GM21515 (cell line): ENCODE measurements at regions not wholly inside any gene's neighbourhood (a gene's known extent, or its start where the extent isn't known, plus 50 kb on each side); places are given as distances from the start of the nearest gene placed in this dataset.

Experiments used
- ATAC-seq: cut with Tn5 transposase; IDR thresholded peaks from one replicate; pipeline ENCODE4 v1.9.1; 2021; ENCODE audit not compliant: unreplicated experiment

DNA sequence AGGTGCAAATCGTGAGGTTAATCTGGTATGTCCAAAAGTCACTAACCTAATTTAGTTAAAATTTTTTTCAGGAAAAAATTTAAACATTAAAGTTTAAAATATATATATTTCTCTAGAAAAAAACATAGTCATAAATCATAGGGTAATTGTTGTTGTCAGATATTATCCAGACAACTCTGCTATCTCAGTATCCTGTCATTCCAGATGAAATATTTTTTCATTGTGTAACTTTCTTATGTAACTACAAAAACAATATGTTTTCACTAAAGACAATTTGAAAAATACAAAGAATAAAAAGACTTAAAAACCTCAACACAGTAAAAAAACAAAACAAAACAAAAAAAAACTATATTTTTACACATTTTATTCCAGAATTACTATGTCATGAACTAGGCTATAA is 57.6 kb downstream of the TENT5A start:
- no peak for ATAC-seq

DNA sequence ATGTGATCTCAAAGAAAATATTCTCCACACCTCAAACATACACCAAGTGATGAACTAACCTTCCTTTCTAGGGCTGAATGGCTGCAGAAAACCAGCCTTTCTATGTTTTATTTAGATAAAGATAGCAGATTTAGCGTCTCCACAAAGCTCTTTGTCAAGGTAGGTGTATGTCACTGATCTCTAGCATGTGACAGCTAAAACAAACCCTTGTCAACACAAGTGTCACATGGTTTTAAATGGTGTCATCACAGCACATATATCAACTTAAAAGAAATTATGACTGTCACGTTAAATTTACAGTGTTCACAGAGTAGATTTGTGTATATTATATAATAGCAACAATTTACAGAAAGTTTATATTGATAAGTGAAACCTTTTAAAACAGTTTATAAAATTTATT is 58.3 kb downstream of the TENT5A start:
- ATAC-seq: no peak

DNA sequence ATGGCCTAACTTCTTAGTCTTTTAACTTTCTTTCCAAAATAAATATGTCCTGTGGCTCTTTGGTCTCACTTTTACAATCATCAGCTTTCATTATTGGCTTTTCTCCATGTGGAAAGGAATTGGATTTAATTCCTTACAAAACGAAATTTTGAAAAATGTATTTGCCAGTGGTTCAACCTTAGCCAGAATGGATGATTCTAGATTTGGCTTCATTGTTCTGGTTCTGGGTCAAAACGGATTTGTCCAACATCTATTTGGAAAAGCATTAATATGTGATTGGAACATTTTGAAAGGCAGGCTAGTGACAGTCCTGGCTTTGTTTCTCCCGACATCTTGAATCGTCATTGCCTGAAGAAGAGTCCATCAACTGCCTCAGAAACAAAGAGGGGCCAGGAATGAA is 59.2 kb downstream of the TENT5A start:
- ATAC-seq: no peak

DNA sequence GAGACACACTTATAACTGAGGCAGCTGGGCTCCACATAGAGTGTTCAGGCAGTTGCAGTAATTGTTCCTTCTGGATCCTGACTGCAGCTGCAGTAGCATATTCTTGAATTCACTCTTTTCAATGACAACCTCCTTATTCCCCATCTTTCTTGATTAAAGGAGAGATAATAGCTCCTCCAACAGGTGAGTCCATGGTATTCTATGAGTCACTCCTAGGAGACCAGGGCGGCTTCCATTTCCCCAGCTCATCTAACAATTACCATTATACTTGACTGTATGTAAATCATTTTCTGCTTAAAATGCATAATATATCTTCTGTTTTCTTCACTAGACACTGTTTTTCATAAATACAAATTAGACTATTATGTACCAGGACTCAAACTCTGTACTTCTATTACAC is 62.4 kb downstream of the TENT5A start:
- ATAC-seq: no peak

DNA sequence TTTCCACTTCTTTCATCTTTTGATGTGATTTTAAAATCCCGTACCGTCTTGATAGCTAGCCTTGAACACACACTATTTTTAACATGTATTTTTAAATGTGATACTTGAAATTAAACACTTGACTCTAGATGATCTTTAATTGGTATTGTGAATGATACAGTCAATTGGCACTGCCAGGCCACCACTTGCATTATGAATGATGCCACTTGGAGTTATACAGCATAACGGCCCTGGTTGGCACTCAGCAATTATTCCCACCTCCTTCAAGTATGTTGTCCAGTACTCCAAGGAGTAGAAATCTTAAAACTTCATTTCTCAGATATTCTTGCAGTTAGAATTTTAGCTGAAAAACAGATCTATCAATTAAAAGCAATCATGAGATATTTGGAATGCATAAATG is 62.9 kb downstream of the TENT5A start:
- no peak for ATAC-seq

DNA sequence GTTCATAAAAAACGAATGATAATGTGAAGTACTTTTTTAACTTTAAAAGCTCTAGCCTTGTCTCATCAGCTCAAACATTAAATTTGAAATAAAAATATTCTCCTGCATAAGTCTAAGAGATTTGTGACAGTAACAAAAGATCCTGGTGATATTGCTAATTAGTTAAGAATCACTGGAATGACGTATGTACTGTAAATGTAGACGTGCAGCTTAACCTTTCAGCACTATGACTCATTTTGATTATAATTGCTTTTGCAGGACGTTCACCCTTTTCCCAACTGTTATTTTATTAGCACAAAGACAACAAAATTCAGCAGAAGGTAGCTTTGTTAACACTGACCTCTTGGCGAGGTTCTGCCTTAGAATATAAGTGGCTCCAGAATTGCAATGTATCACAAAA is 68.6 kb downstream of the TENT5A start:
- no peak for ATAC-seq

DNA sequence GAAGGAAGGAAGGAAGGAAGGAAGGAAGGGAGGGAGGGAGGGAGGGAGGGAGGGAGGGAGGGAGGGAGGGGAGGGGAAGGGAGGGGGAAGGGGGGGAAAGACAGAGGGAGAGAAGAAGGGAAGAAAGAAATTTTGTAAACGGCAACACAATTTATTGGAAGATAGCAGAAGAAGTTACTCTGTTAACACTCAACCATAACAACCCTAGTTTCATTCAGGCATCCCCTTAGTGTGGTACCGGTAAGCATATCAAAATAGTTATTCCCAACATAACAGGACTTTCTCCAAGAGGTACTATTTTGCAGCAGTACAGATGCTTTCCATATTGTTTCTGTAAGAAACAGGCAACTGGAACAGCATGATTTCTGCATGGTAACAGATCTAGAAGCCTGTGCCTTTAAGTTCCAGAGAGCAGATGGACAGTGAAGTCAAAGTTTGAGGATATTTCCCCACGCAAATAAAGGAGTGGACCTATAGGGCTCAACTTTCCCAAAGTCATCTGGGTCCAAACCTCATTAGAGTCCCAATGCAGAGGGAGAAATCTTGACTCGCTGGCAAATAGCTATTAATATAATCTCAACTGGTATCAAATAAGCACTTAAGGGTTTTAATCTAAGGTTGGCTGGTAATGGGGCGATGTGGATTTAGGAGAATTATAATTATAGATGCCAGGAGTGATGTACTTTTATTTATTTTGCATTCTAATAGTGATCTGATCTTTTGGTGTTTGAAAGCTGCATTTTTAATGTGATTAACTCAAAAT is 69.4 kb downstream of the TENT5A start:
- no peak for ATAC-seq

DNA sequence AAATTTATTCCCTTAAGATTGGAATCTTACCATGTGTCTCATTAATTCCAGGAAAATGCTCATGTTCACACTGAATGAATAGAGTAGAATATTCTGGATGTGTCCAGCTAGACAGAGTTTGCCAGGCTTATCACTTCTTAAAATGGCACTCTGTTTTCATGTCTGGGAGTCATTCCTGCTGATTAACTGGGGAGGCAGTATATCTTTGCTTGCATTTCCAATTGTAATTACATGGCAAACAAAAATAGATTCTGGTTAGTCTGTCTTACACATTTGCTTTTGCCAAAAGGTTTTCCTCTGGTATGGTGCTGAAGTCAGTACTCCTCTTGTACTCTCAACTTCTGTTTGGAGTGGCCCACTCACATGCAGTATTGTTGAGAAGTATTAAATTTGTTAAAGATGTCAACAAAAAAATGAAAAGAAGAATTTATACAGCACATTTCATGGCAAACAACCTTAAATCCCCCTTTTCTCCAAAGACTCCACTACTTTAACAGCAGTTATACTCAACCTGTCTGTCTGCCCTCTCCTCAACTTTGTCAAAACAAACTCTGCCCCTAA is 70.2 kb downstream of the TENT5A start:
- no peak for ATAC-seq

DNA sequence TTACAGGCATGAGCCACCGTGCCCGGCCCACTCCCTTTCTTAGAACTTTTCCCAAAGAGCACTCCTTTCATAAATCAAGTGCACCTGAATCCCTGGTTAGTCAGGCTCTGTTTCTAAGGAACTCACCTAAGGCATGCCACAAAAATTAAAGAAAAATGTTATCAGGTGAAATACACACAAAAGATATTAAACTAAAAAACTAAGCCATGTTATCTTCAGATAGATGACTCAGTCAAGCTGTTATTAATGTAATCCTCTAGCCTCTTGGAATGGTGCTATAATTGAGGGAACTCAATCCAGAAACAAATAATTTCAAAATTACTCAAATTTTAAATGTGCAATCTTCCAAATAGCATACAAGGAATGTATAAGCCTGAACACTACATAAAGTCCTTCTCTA is 83.0 kb downstream of the TENT5A start:
- no peak for ATAC-seq

DNA sequence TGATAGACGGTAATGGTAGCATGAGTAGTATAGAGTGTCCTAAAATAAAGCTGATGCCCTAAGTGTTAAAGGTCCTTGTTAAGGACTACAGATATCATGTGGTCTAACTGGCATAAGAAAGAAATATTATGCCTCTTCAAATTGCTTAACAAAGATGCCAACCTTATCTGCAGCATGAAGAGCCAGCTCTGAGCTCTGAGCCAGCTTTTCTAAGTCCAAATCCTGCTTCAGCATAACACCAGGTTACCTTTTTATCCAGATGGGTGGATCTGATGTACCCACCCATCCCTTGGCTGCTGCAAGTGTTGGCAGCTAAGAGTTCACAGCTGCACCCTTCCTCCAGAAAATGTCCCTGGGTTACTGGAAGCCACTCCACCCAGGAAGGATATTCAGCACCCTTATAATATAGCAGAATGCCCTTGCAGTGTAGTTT is 83.8 kb downstream of the TENT5A start:
- ATAC-seq: no peak

DNA sequence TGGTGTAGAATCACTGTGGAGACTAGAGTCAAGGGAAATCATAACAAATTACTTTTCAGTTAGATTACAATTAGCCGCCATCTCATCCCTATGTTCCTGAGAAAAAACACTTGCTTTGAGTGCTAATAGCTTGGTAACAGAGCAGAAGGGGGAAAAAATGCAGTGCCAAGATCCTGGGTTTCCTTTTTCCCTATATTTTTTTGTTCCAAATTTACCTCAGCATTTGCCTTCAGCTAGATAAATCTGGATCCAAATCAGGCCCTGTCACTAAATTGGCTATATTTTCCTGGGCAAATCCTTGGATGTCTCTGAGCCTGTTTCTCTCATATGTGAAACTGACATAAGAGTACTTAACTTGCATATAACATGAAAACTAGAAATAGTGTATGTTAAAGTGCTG is 86.0 kb downstream of the TENT5A start:
- no peak for ATAC-seq

DNA sequence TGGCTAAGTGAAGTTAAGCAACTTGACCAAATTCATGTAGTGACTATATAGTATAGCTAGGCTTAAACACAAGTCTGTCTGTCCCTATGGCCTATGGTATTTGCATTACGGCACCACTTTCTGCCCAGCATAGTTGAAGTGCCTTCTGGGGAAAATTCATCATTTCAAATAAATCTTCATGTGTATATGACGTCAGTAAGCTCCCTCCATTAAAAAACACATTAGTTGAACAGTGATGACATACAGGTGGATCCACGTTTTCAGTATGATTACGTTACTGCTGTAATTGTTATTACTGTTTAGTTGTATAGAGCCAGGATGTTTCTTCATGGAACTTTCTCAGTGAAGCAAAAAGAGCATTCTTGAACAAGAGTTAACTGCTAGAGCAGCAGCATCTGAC is 96.2 kb downstream of the TENT5A start:
- ATAC-seq: no peak

DNA sequence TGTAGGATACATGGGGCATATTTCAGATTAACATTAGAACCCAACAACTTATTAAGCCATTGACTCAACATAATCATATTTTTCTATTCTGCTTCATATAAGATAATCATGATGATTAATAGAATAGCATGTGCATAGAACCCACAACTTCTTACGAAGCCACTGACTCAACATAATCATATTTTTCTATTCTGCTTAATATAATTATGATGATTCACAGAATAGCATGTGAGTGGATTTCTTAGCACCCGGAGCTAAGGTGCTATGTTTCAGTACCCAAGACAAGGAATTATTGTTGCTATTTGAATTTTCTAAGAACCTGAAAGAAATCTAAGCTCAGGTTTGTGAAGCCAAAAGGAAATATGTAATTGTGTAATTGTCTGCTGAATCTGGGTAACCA is 96.8 kb downstream of the TENT5A start:
- ATAC-seq: no peak

DNA sequence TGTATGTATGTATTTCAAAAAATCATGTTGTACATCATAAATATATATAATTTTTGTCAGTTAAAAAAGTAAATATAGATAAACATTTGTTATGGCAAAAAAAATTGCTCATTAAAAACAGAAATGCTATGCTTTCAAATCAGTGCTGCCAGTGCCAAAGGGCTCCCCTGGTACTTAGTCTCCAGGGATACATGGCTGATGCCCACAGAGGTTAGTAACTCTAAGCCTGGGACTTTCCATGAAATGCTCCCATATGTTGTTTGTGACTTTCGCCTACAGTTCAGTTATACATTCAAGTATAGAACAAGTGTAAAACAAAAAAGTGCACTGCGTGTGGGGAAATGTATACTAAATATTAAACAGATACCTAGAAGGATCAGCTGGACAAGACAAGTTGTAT is 104.0 kb downstream of the TENT5A start:
- ATAC-seq: no peak

DNA sequence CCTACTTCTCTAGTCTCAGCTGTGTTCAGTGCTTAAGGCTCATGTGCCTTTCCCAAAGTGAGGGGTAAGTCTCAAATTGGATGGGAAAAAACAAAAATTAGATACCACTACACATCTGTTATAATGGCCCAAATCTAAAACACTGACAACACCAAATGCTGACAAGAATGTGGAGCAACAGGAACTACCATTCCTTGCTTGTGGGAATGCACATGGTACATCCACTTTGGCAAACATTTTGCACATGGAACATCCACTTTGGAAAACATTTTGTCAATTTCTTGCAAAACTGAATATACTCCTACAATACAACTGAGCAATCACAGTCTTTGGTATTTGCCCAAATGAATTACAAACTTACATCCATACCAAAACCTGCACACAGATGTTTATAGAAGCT is 109.3 kb downstream of the TENT5A start:
- ATAC-seq: no peak

DNA sequence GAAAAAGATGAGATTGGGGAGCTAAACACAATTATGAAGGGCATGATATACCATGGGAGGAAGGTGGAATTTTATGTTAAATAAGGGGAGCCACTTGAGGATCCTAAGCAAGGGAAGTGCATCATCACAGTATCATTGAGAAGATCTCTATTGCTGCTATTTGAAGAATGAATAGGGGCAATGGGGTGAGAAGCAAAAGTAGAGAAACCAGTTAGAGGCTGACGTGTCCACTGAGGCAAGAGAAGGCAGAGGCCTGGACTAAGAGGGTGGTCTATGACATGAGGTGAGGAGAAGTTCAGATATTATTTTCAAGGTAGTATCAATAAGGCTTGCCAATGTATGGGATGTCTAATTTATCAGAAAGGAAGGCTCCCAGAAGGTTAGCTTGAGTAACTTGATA is 111.6 kb downstream of the TENT5A start:
- ATAC-seq: no peak

DNA sequence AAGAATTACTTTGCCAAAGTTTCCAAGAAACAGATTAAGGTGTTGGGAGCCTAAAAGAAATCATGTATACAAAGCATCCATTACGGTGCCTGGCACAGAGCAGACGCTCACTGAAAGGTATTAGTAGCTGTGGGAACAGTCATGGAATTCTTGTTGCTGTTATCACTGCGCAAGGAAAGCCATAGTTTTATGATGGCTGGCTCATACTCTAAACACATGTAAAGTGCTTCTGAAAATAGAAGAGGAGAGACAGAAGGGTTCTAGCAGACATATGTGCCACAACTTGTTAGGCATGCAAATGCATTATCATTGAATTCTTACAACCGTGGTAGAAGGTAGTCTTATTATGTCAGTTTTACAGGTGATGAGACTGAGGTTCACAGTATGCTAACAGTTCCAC is 112.4 kb downstream of the TENT5A start:
- no peak for ATAC-seq

DNA sequence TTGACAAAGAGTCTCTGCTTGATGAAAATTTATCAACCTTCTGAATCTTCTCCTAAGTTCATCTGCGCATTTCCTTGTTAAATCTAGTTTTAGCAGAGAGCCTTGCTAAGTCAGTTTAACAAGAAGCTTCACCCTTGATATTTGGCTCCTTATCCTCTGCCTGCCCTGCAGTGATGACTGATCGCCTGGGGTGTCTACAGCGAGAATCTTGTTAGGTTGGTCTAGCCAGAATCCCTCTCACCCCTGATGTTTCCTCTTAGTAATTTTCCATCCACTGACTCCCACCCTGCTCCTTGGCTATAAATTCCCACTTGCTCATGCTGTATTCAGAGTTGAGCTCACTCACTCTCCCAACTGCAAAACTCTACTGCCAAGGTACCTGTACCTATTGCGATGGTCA is 114.1 kb downstream of the TENT5A start:
- no peak for ATAC-seq

DNA sequence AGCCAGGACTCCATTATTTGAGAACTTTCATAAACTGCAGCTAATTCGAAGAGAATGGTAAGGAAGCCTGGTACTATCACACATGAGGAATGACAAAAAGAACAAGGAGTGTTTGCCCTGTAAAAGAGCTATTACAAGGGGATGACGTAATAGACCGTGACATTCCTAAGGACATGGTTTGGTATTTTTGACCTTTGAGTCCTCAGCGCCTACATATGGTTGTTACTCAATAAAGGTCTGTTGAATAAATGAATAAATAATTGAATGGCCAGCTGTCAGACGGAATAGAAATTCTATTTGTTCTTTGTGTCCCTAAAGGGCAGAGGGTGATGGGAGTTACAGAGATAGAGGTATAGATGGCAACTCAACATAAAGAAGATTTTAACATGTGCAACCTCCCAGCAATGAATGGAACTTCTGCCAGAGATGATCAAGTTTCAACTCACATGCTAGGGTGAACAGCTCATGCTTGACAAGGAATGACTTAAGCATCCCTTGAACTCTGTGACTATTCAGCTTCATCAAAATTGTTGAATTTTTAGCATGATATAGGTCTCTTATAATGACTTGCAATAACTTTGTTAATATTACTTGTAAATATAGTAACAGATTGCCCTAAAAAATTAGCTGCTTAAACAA is 115.4 kb downstream of the TENT5A start:
- ATAC-seq: no peak

DNA sequence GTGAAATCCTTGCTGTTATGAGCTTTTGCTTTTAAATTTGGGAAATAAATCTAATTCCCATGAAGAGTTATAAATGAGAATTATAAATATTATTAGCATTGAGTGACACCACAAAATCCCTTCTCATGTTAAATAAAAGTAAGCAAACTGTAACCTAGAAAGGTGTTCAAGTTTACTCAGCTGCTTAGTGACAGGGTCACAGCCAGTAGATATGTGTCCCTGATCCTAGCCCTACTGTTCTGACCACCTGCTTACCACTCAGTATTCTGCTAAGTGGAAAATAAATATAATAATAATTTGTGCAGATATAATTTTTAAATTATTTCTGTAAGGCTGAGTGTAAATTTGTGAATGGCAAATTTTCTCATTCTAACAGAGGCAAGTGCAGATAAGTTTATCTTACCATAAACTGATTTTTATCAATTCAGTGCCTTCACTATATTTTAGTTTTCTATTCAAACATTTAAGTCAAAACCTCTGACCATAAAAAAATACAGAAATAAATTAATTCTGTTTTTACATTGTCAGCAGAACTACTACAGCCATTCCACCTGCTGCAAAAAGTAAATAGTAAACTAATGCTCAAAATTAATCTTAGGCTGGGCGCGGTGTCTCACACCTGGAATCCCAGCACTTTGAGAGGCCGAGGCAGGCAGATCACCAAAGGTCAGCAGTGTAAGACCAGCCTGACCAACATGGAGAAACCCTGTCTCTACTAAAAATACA is 118.2 kb downstream of the TENT5A start:
- ATAC-seq: no peak

DNA sequence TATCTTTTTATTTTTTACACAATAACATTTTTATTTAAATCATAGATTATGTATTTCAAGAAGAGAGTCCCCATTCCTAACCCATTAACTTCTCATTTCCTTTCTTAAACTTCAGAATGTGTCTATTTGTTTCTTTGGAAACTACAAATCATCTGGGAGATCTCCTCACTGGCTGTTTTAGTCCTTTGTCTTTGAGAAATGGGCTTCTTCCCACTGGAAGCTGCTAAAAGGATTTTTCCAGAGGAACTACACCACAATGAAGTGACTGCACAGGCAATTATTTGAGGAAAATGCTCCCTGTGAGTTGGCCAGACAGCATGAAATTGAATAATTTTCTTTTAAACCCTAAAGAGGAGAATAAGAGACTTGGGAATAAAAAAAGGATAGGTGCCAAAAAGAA is 119.1 kb downstream of the TENT5A start:
- ATAC-seq: no peak

DNA sequence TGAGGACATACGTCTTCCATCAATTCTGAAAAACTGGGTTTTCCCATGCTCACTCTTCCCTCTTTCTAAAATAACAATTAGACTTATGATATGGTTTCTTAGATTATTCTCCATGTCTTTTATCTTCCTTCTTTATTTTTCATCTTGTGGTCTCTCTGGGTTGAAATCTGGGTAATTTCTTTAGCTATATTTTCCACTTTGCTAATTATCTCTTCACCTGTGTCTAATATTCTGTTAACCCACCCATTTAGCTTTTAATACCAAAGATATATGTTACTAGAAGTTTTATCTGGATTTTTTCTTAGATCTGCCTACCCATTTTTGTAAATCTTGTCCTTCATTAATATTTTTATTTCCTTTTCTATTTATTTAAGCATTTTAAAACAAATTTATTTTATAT is 121.8 kb downstream of the TENT5A start:
- ATAC-seq: no peak
